MM.1S (cell line): ENCODE measurements at regions not wholly inside any gene's neighbourhood (a gene's known extent, or its start where the extent isn't known, plus 50 kb on each side); places are given as distances from the start of the nearest gene placed in this dataset.

ENCODE experiments used
- CTCF ChIP-seq: fragments of 300-600 bp; sonication (generic); IDR thresholded peaks from 2 replicates; pipeline ENCODE4 v1.5.1; 2016; ENCODE audit warnings: antibody characterized with exemption, low read length, mixed read lengths
- EZH2 ChIP-seq: fragments of 300-600 bp; sonication (generic); optimal IDR thresholded peaks from 2 replicates; pipeline ENCODE3; 2017; ENCODE audit warnings: low read depth, mild to moderate bottlenecking, antibody characterized with exemption, low read length, mixed read lengths

- TF ChIP-seq CTCF (no peak), EZH2 (no peak)
Observed at GRCh38 chr6:23980965-23981364, 145.1 kb upstream of the NRSN1 start.
